Activated CD8-positive, alpha-beta T cell treated with anti-CD3 and anti-CD28 coated beads for 36 hours (primary cell): ENCODE measurements at regions not wholly inside any gene's neighbourhood (a gene's known extent, or its start where the extent isn't known, plus 50 kb on each side); places are given as distances from the start of the nearest gene placed in this dataset.

Experiments
- ATAC-seq: fragments of 200-7000 bp; cut with Tn5 transposase; one replicate; pipeline ENCODE4 v1.10.0; 2021; ENCODE audit warnings: mild to moderate bottlenecking, moderate library complexity
- CTCF ChIA-PET: fragments of 350-600 bp; sonication (Branson Sonifier 250); formaldehyde crosslinking; loops from one replicate; lab custom pipeline; 2021; ENCODE audit warnings: antibody characterized with exemption; lab: Charles Lee
- POLR2A ChIA-PET: fragments of 350-600 bp; sonication (Branson Sonifier 250); formaldehyde crosslinking; loops from one replicate; lab custom pipeline; 2021; ENCODE audit warnings: antibody characterized with exemption; lab: Charles Lee
- DNase-seq: peaks from one replicate; pipeline ENCODE4 v3.0.0-alpha.2; 2020
- H3K27ac Mint-ChIP-seq: one replicate; pipeline ENCODE4 v1.8.0; 2021; ENCODE audit warnings: mild to moderate bottlenecking, mixed read lengths
- H3K27me3 Mint-ChIP-seq: one replicate; pipeline ENCODE4 v1.8.0; 2021; ENCODE audit warnings: mixed read lengths
- H3K36me3 Mint-ChIP-seq: one replicate; pipeline ENCODE4 v1.8.0; 2021; ENCODE audit warnings: low read depth, mixed read lengths
- H3K4me1 Mint-ChIP-seq: one replicate; pipeline ENCODE4 v1.8.0; 2021; ENCODE audit warnings: low read depth, mixed read lengths
- H3K4me3 Mint-ChIP-seq: one replicate; pipeline ENCODE4 v1.8.0; 2021; ENCODE audit warnings: mild to moderate bottlenecking, moderate library complexity, mixed read lengths
- H3K9me3 Mint-ChIP-seq: one replicate; pipeline ENCODE4 v1.8.0; 2021; ENCODE audit warnings: mixed read lengths
- CTCF ChIP-seq: fragments of 200-600 bp; IDR thresholded peaks from one replicate; pipeline ENCODE4 v1.8.0; 2022; ENCODE audit warnings: antibody characterized with exemption, mild to moderate bottlenecking
- intact Hi-C: fragments of 100-400 bp; cut with micrococcal nuclease; formaldehyde crosslinking; loops from one replicate; pipeline ENCODE4 v1.10.0; 2022

DNA sequence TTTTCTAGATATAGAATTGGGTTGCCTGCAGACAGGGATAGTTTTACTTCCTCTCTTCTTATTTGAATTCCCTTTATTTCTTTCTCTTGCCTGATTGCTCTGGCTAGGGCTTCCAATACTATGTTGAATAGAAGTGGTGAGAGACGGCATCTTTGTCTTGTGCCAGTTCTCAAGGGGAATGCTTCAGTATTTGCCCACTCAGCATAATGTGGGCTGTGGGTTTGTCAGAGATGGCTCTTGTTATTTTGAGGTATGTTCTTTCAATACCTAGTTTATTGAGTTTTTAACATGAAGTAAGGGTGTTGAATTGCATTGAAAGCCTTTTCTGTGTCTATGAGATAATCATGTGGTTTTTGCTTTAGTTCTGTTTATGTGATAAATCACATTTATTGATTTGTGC lies 273.9 kb upstream of the CHORDC1 start:
- TF ChIP-seq CTCF, result no peak
- no peak for ATAC-seq
- no peaks in the 10 kb centered on the region for H3K36me3 Mint-ChIP-seq
- H3K4me3 Mint-ChIP-seq, result no peak overlapping the region
- H3K4me1 Mint-ChIP-seq, result no peaks in the 10 kb centered on the region
- H3K27ac Mint-ChIP-seq, result no peak overlapping the region
- H3K9me3 Mint-ChIP-seq, result peaks cover 12% of the 10 kb centered on the region
- no peak for DNase-seq
- no peaks in the 10 kb centered on the region for H3K27me3 Mint-ChIP-seq
- intact Hi-C loops, result no loop called here
- ChIA-PET CTCF (no interaction called here), POLR2A (no interaction called here)

DNA sequence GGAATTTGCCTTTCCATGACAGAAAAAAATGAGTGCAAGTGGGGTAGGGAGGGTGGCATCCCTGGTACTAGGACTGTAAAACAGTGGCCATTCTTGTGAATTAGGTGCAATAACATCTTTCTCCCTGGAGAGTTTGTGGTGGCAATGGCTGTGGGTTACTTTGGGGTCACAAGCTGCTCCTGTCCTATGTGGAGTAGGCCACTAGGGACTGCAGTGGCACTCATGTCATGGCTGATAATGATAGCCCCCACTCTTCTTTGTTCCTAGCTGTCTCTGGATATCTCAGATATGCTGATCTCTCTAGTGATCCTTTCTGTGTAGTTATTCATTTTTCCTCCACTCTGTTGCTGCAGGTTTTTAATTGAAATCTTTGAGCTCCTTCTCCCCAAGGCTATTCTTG lies 270.5 kb upstream of the CHORDC1 start:
- CTCF ChIA-PET, result no interaction called here
- intact Hi-C loops, result no loop called here

DNA sequence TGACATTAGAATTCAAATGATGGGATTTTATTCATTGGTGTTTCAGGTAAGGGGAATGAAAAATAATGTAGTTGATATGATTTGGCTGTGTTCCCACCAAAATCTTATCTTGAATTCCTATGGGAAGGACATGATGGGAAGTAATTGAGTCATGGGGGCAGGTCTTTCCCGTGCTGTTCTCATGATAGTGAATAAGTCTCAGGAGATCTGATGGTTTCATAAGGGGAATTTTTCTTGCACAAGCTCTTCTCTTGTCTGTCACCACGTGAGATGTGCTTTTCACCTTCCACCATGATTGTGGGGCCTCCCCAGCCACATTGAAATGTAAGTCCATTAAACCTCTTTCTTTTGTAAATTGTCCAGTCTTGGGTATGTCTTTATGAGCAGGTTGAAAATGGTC lies 268.6 kb upstream of the CHORDC1 start:
- no peak overlapping the region for H3K27ac Mint-ChIP-seq
- ChIA-PET CTCF (interaction anchor here (0.7 kb wide), 1 partner anchor 153 kb away, joined by 3 read pairs; no protein-coding TSS in a partner anchor), POLR2A (no interaction called here)
- DNase-seq (no peak), ATAC-seq (no peak)
- H3K27me3 Mint-ChIP-seq, result no peaks in the 10 kb centered on the region
- H3K36me3 Mint-ChIP-seq, result no peaks in the 10 kb centered on the region
- intact Hi-C loops, result no loop called here
- TF ChIP-seq CTCF, result no peak
- H3K4me1 Mint-ChIP-seq, result no peaks in the 10 kb centered on the region
- no peak overlapping the region for H3K4me3 Mint-ChIP-seq
- H3K9me3 Mint-ChIP-seq, result peaks cover 6% of the 10 kb centered on the region

More for the DNA sequence above, 270.5 kb upstream of the CHORDC1 start:
- no peaks in the 10 kb centered on the region for H3K4me1 Mint-ChIP-seq
- H3K9me3 Mint-ChIP-seq, result peaks cover 11% of the 10 kb centered on the region
- no peak for DNase-seq
- H3K27me3 Mint-ChIP-seq, result no peaks in the 10 kb centered on the region
- POLR2A ChIA-PET, result no interaction called here
- TF ChIP-seq CTCF, result no peak
- no peak overlapping the region for H3K27ac Mint-ChIP-seq
- ATAC-seq, result no peak
- H3K36me3 Mint-ChIP-seq, result no peaks in the 10 kb centered on the region
- H3K4me3 Mint-ChIP-seq, result no peak overlapping the region

DNA sequence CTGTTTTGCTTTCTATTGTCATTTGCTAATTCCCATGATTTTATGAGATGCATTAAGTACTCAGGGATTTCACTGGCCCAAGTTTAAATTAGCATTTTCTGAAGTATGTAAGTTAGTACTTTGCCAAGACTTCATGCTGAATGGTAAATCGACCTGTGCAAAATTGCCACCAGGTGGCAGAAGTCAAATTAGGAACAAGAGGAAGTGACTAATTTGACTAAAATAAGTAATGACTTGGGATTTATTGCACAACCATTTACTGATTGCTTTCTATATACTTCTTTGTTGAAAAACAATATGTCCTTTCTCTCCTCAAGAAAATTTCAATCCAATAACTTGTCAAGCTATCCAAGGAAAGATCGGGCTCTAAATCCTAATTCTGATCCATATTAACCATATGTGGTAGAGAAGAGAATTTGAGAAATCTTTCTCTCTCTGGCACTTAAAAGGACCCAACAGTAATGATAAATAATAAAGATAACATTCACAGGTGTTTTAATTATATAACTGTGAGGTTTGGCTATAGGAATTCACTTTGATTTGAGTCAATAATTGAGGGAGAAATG lies 253.7 kb upstream of the CHORDC1 start:
- DNase-seq, result peak; percentile 63
- Mint-ChIP-seq H3K27ac (no peak overlapping the region), H3K4me3 (no peak overlapping the region), H3K4me1 (no peaks in the 10 kb centered on the region), H3K27me3 (peaks cover 2% of the 10 kb centered on the region), H3K9me3 (peaks cover 2% of the 10 kb centered on the region), H3K36me3 (no peaks in the 10 kb centered on the region)
- intact Hi-C loops, result no loop called here
- ChIA-PET CTCF (interaction anchor here (1.3 to 2.1 kb wide), 2 partner anchors 11 to 16 kb away, joined by 3 to 8 read pairs; no protein-coding TSS in a partner anchor), POLR2A (no interaction called here)
- TF ChIP-seq CTCF, result peak; percentile 45
- ATAC-seq, result no peak

- DNase-seq (no peak), ATAC-seq (no peak)
- CTCF ChIA-PET, result no interaction called here
- intact Hi-C loops, result no loop called here
- Mint-ChIP-seq H3K4me3 (no peak overlapping the region), H3K27ac (no peak overlapping the region), H3K9me3 (no peaks in the 10 kb centered on the region), H3K4me1 (no peaks in the 10 kb centered on the region), H3K36me3 (no peaks in the 10 kb centered on the region), H3K27me3 (peaks cover 1% of the 10 kb centered on the region)
- TF ChIP-seq CTCF, result no peak
- POLR2A ChIA-PET, result no interaction called here
Observed at GRCh38 chr11:90468923-90469322, 246.1 kb upstream of the CHORDC1 start.
